ENCODE measurements at regions not wholly inside any gene's neighbourhood (a gene's known extent, or its start where the extent isn't known, plus 50 kb on each side); places are given as distances from the start of the nearest gene placed in this dataset.

GRCh38 chr12:71233083-71233482 is 75.3 kb upstream of the TSPAN8 start:
- WGBS, 2 donors, result 87 to 95% methylated on average over 2 of the region's 2 CpGs
- intact Hi-C loops (cut with DNase I; ENCODE audit: low total_unique reads), result no loop called here
- H3K4me3 ChIP-seq (ENCODE audit: low read depth, poor library complexity, severe bottlenecking), result no peak overlapping the region
- no peak for TF ChIP-seq POLR2A (IDR thresholded peaks at IDR 0.05)
- TF ChIP-seq CTCF (IDR thresholded peaks at IDR 0.05), result no peak
- DNase-seq (ENCODE audit: low spot score in 2 of 2), result no peak

GRCh38 chr12:71230542-71230941 is 72.7 kb upstream of the TSPAN8 start:
- intact Hi-C loops (cut with DNase I; ENCODE audit: low total_unique reads), result no loop called here
- TF ChIP-seq POLR2A (IDR thresholded peaks at IDR 0.05), result no peak
- TF ChIP-seq CTCF (IDR thresholded peaks at IDR 0.05), result no peak
- no peak overlapping the region for H3K4me3 ChIP-seq (ENCODE audit: low read depth, poor library complexity, severe bottlenecking)
- DNase-seq (ENCODE audit: low spot score in 2 of 2), result no peak

- TF ChIP-seq POLR2A (IDR thresholded peaks at IDR 0.05), result no peak
- no peak for TF ChIP-seq CTCF (IDR thresholded peaks at IDR 0.05)
- intact Hi-C loops (cut with DNase I; ENCODE audit: low total_unique reads), result no loop called here
- no peak for DNase-seq (ENCODE audit: low spot score in 2 of 2)
- no peak overlapping the region for H3K4me3 ChIP-seq (ENCODE audit: low read depth, poor library complexity, severe bottlenecking)
Observed at GRCh38 chr12:71223139-71223538, 65.3 kb upstream of the TSPAN8 start.

- intact Hi-C loops (cut with DNase I; ENCODE audit: low total_unique reads), result no loop called here
- 94 to 96% methylated on average over 4 of the region's 4 CpGs for WGBS, 2 donors
- no peak for DNase-seq (ENCODE audit: low spot score in 2 of 2)
- no peak overlapping the region for H3K4me3 ChIP-seq (ENCODE audit: low read depth, poor library complexity, severe bottlenecking)
- TF ChIP-seq CTCF (IDR thresholded peaks at IDR 0.05) (no peak), POLR2A (IDR thresholded peaks at IDR 0.05) (no peak)
Observed at GRCh38 chr12:71222436-71222835, 64.6 kb upstream of the TSPAN8 start.

DNA sequence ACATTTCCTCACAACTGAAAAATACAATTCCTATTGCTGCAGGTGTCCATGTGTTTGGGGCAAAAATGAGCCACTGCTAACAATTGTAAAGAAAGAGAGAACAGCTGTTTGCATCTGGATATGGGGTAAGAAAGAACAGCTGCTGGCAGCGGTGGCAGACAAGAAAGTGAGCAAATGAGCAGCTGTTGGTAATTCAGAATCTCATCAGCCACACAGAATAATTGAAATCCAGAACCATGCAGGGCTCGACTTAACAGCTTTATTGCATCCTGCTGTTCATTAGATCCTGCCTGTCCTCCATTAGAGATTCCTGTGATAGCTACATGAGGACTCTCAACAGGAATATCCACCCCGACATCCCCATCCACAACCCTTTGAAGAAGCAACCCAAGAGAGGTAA is 62.5 kb upstream of the TSPAN8 start:
- no peak overlapping the region for H3K4me3 ChIP-seq (ENCODE audit: low read depth, poor library complexity, severe bottlenecking)
- 55 to 62% methylated on average over 3 of the region's 3 CpGs for WGBS, 2 donors
- TF ChIP-seq CTCF (IDR thresholded peaks at IDR 0.05) (no peak), POLR2A (IDR thresholded peaks at IDR 0.05) (no peak)
- intact Hi-C loops (cut with DNase I; ENCODE audit: low total_unique reads), result no loop called here
- DNase-seq (ENCODE audit: low spot score in 2 of 2), result no peak

GRCh38 chr12:71219224-71219623 is 61.4 kb upstream of the TSPAN8 start:
- 64 to 70% methylated on average over 3 of the region's 3 CpGs for WGBS, 2 donors
- no peak for DNase-seq (ENCODE audit: low spot score in 2 of 2)
- H3K4me3 ChIP-seq (ENCODE audit: low read depth, poor library complexity, severe bottlenecking), result no peak overlapping the region
- no peak for TF ChIP-seq CTCF (IDR thresholded peaks at IDR 0.05)
- no peak for TF ChIP-seq POLR2A (IDR thresholded peaks at IDR 0.05)
- intact Hi-C loops (cut with DNase I; ENCODE audit: low total_unique reads), result no loop called here
